ENCODE measurements at regions not wholly inside any gene's neighbourhood (a gene's known extent, or its start where the extent isn't known, plus 50 kb on each side); places are given as distances from the start of the nearest gene placed in this dataset.

DNA sequence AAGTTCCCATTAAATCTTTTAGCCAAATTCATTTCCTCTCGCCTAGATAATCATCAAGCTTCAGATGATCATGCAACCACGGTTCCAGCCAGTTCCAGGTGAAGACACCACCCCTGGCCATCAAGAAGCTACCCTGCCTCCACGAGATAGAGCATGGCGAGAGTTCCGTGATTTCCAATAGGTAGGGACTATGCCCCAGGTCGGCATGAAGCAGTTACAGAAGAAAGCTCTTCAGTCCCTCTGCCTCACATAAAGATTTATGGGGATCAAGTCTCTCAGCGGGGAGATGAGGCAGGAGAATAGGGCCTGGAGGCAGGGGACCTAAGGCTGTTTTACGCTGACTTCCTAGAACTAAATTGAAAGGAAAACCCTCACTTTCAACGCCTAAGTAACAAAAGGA is 183.9 kb downstream of the OR13H1 start:
- Histone ChIP-seq H3K9ac (ENCODE audit: low read depth in 1 of 2, low read length in 2 of 2) (peak overlapping the region in 1 of 2 donors; percentile 25), H3K9me3 (ENCODE audit: control insufficient read depth in 4 of 4, low read length in 3 of 4) (peaks cover 0 to 3% (median 1%) of the 10 kb centered on the region in 4 donors), H3K4me1 (ENCODE audit: control insufficient read depth in 4 of 4, insufficient read depth in 4 of 4, low read length in 3 of 4) (peaks cover 0 to 20% (median 8%) of the 10 kb centered on the region in 4 donors), H3K27ac (ENCODE audit: low read depth in 1 of 2, low read length in 2 of 2) (peak overlapping the region in 1 of 2 donors; percentile 88), H3K4me3 (ENCODE audit: low read depth in 1 of 3, low read length in 3 of 3) (peak overlapping the region in 2 of 3 donors; percentile 14 to 73), H3K27me3 (ENCODE audit: control insufficient read depth in 4 of 4, insufficient read depth in 4 of 4, low read length in 3 of 4) (no peaks in the 10 kb centered on the region), H3K36me3 (ENCODE audit: control insufficient read depth in 4 of 4, insufficient read depth in 3 of 4, low read depth in 1 of 4, low read length in 3 of 4) (no peaks in the 10 kb centered on the region)
- DNase-seq (ENCODE audit: low spot score), result no peak
- WGBS, result 97% methylated on average over 9 of the region's 9 CpGs
- TF ChIP-seq GABPA (IDR thresholded peaks at IDR 0.05 in 1 of 2, conservative IDR thresholded peaks at IDR 0.05 in 1 of 2) (no peak), NR2F2 (IDR thresholded peaks at IDR 0.05) (no peak), FOXA1 (IDR thresholded peaks at IDR 0.05) (no peak), JUND (IDR thresholded peaks at IDR 0.05) (no peak)
- TF ChIP-seq, protein P1, sequence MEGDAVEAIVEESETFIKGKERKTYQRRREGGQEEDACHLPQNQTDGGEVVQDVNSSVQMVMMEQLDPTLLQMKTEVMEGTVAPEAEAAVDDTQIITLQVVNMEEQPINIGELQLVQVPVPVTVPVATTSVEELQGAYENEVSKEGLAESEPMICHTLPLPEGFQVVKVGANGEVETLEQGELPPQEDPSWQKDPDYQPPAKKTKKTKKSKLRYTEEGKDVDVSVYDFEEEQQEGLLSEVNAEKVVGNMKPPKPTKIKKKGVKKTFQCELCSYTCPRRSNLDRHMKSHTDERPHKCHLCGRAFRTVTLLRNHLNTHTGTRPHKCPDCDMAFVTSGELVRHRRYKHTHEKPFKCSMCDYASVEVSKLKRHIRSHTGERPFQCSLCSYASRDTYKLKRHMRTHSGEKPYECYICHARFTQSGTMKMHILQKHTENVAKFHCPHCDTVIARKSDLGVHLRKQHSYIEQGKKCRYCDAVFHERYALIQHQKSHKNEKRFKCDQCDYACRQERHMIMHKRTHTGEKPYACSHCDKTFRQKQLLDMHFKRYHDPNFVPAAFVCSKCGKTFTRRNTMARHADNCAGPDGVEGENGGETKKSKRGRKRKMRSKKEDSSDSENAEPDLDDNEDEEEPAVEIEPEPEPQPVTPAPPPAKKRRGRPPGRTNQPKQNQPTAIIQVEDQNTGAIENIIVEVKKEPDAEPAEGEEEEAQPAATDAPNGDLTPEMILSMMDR (IDR thresholded peaks at IDR 0.05; ENCODE audit: low read depth, low read length, missing input control), result no peak
- TF ChIP-seq, protein P2, sequence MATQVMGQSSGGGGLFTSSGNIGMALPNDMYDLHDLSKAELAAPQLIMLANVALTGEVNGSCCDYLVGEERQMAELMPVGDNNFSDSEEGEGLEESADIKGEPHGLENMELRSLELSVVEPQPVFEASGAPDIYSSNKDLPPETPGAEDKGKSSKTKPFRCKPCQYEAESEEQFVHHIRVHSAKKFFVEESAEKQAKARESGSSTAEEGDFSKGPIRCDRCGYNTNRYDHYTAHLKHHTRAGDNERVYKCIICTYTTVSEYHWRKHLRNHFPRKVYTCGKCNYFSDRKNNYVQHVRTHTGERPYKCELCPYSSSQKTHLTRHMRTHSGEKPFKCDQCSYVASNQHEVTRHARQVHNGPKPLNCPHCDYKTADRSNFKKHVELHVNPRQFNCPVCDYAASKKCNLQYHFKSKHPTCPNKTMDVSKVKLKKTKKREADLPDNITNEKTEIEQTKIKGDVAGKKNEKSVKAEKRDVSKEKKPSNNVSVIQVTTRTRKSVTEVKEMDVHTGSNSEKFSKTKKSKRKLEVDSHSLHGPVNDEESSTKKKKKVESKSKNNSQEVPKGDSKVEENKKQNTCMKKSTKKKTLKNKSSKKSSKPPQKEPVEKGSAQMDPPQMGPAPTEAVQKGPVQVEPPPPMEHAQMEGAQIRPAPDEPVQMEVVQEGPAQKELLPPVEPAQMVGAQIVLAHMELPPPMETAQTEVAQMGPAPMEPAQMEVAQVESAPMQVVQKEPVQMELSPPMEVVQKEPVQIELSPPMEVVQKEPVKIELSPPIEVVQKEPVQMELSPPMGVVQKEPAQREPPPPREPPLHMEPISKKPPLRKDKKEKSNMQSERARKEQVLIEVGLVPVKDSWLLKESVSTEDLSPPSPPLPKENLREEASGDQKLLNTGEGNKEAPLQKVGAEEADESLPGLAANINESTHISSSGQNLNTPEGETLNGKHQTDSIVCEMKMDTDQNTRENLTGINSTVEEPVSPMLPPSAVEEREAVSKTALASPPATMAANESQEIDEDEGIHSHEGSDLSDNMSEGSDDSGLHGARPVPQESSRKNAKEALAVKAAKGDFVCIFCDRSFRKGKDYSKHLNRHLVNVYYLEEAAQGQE (IDR thresholded peaks at IDR 0.05), result no peak

GRCh38 chrX:131728295-131729145 is 184.6 kb downstream of the OR13H1 start:
- peak overlapping the region; percentile 33 to 88 for H3K27ac ChIP-seq (ENCODE audit: low read depth in 1 of 2, low read length in 2 of 2)
- no peak for DNase-seq (ENCODE audit: low spot score)

More at GRCh38 chrX:131728295-131729145, 184.6 kb downstream of the OR13H1 start:
- 95% methylated on average over 19 of the region's 19 CpGs for WGBS
- Histone ChIP-seq H3K4me3 (ENCODE audit: low read depth in 1 of 3, low read length in 3 of 3) (peak overlapping the region in 2 of 3 donors; percentile 73 to 80), H3K27me3 (ENCODE audit: control insufficient read depth in 4 of 4, insufficient read depth in 4 of 4, low read length in 3 of 4) (no peaks in the 10 kb centered on the region), H3K4me1 (ENCODE audit: control insufficient read depth in 4 of 4, insufficient read depth in 4 of 4, low read length in 3 of 4) (peaks cover 0 to 20% (median 8%) of the 10 kb centered on the region in 4 donors), H3K36me3 (ENCODE audit: control insufficient read depth in 4 of 4, insufficient read depth in 3 of 4, low read depth in 1 of 4, low read length in 3 of 4) (no peaks in the 10 kb centered on the region), H3K9ac (ENCODE audit: low read depth in 1 of 2, low read length in 2 of 2) (no peak overlapping the region), H3K9me3 (ENCODE audit: control insufficient read depth in 4 of 4, low read length in 3 of 4) (peaks cover 0 to 3% (median 1%) of the 10 kb centered on the region in 4 donors)
- TF ChIP-seq JUND (IDR thresholded peaks at IDR 0.05) (no peak), GABPA (IDR thresholded peaks at IDR 0.05 in 1 of 2, conservative IDR thresholded peaks at IDR 0.05 in 1 of 2) (peak in 1 of 2 donors; percentile 36), HNF4A (conservative IDR thresholded peaks at IDR 0.05) (peak in 1 of 2 donors; percentile 53), SP1 (IDR thresholded peaks at IDR 0.05) (peak; percentile 74), RXRA (IDR thresholded peaks at IDR 0.05) (peak in 1 of 2 donors; percentile 91), FOXA1 (IDR thresholded peaks at IDR 0.05) (no peak), RAD21 (IDR thresholded peaks at IDR 0.05) (peak in 1 of 2 donors; percentile 90), YY1 (IDR thresholded peaks at IDR 0.05) (no peak), HNF4G (IDR thresholded peaks at IDR 0.05) (peak; percentile 49), NR2F2 (IDR thresholded peaks at IDR 0.05) (peak; percentile 73), EGR1 (IDR thresholded peaks at IDR 0.05; ENCODE audit: low read depth in 2 of 2) (no peak), MAX (IDR thresholded peaks at IDR 0.05) (no peak)
- TF ChIP-seq, protein P1 (IDR thresholded peaks at IDR 0.05; ENCODE audit: low read depth, low read length, missing input control), result peak; percentile 43
- TF ChIP-seq, protein P3, sequence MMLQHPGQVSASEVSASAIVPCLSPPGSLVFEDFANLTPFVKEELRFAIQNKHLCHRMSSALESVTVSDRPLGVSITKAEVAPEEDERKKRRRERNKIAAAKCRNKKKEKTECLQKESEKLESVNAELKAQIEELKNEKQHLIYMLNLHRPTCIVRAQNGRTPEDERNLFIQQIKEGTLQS (IDR thresholded peaks at IDR 0.05), result peak; percentile 87

Data from liver (tissue), 8 donors.